Neural cell (in vitro differentiated cells): ENCODE measurements at regions not wholly inside any gene's neighbourhood (a gene's known extent, or its start where the extent isn't known, plus 50 kb on each side); places are given as distances from the start of the nearest gene placed in this dataset.

Experiments
- H2AFZ ChIP-seq: fragments of 200-600, 300-800 bp; sonication (generic), shearing (Covaris generic); 2 replicates; pipeline ENCODE4 v1.6.0; 2014; ENCODE audit warnings: low read depth, mild to moderate bottlenecking, antibody characterized with exemption, low read length, moderate library complexity
- H3F3A ChIP-seq: fragments of 200-600 bp; shearing (Covaris generic); 2 replicates; pipeline ENCODE4 v1.6.1; 2016; ENCODE audit warnings: mild to moderate bottlenecking, moderate library complexity, mixed read lengths, antibody characterized with exemption, low read length; ENCODE audit not compliant: insufficient read depth, poor library complexity, severe bottlenecking
- H3K27ac ChIP-seq: fragments of 200-600, 300-800 bp; sonication (generic), shearing (Covaris generic); 2 replicates; pipeline ENCODE4 v1.5.1; 2014; ENCODE audit warnings: mild to moderate bottlenecking, low read length, moderate library complexity
- H3K27me3 ChIP-seq: fragments of 300-800, 200-600 bp; sonication (generic), shearing (Covaris generic); 2 replicates; pipeline ENCODE4 v1.6.0; 2014; ENCODE audit warnings: mild to moderate bottlenecking, low read depth, low read length, moderate library complexity; ENCODE audit not compliant: insufficient read depth
- H3K36me3 ChIP-seq: fragments of 300-800, 200-600 bp; sonication (generic), shearing (Covaris generic); 2 replicates; pipeline ENCODE4 v1.5.1; 2014; ENCODE audit warnings: mild to moderate bottlenecking, antibody characterized with exemption, low read length, moderate library complexity; ENCODE audit not compliant: insufficient read depth
- H3K4me2 ChIP-seq: fragments of 300-800, 200-600 bp; sonication (generic), shearing (Covaris generic); 2 replicates; pipeline ENCODE4 v1.6.0; 2014; ENCODE audit warnings: mild to moderate bottlenecking, low read length
- H3K4me3 ChIP-seq: fragments of 300-800, 200-600 bp; sonication (generic), shearing (Covaris generic); 2 replicates; pipeline ENCODE4 v1.5.1; 2014; ENCODE audit warnings: mild to moderate bottlenecking, low read length, moderate library complexity
- H3K79me2 ChIP-seq: fragments of 200-600 bp; shearing (Covaris generic); replicated peaks from 2 replicates; pipeline ENCODE4 v1.6.0; 2014; ENCODE audit warnings: mild to moderate bottlenecking, low read length, moderate library complexity; ENCODE audit not compliant: insufficient read depth
- H3K9ac ChIP-seq: fragments of 300-800, 200-600 bp; sonication (generic), shearing (Covaris generic); 2 replicates; pipeline ENCODE4 v1.6.1; 2016; ENCODE audit warnings: mild to moderate bottlenecking, low read length, mixed read lengths
- H3K9me2 ChIP-seq: fragments of 200-600 bp; shearing (Covaris generic); 2 replicates; pipeline ENCODE4 v1.6.1; 2016; ENCODE audit warnings: mild to moderate bottlenecking, low read length, mixed read lengths; ENCODE audit not compliant: insufficient read depth
- H3K9me3 ChIP-seq: fragments of 200-600, 300-800 bp; sonication (generic), shearing (Covaris generic); 2 replicates; pipeline ENCODE4 v1.6.1; 2016; ENCODE audit warnings: mild to moderate bottlenecking, mixed run types, low read length, moderate library complexity, mixed read lengths
- H4K20me1 ChIP-seq: fragments of 200-600 bp; shearing (Covaris generic); 2 replicates; pipeline ENCODE4 v1.6.1; 2016; ENCODE audit warnings: mild to moderate bottlenecking, mixed run types; ENCODE audit not compliant: insufficient read depth
- EP300 ChIP-seq: fragments of 450-650 bp; conservative IDR thresholded peaks from 2 replicates; pipeline ENCODE4 v1.6.1; 2014; ENCODE audit warnings: antibody characterized with exemption, mild to moderate bottlenecking, moderate library complexity; ENCODE audit not compliant: poor library complexity, severe bottlenecking
- EZH2 ChIP-seq: fragments of 200-600, 300-800 bp; shearing (Covaris generic), sonication (generic); IDR thresholded peaks from 2 replicates; pipeline ENCODE4 v1.6.1; 2014; ENCODE audit warnings: antibody characterized with exemption, low read length, borderline replicate concordance, mild to moderate bottlenecking; ENCODE audit not compliant: insufficient read depth, poor library complexity, severe bottlenecking
- MXI1 ChIP-seq: fragments of 450-650 bp; conservative IDR thresholded peaks from 2 replicates; pipeline ENCODE4 v1.6.1; 2014; ENCODE audit warnings: antibody characterized with exemption, mild to moderate bottlenecking; ENCODE audit not compliant: poor library complexity, severe bottlenecking
- POLR2AphosphoS5 ChIP-seq: IDR thresholded peaks from 2 replicates; pipeline ENCODE4 v1.6.1; 2012
- RAD21 ChIP-seq: fragments of 450-650 bp; conservative IDR thresholded peaks from 2 replicates; pipeline ENCODE4 v1.6.1; 2014; ENCODE audit warnings: antibody characterized with exemption, mild to moderate bottlenecking, moderate library complexity
- SMC3 ChIP-seq: fragments of 450-650 bp; conservative IDR thresholded peaks from 2 replicates; pipeline ENCODE4 v1.6.1; 2014; ENCODE audit warnings: antibody characterized with exemption, mild to moderate bottlenecking, moderate library complexity; ENCODE audit not compliant: poor library complexity
- TAF1 ChIP-seq: IDR thresholded peaks from 2 replicates; pipeline ENCODE4 v1.6.1; 2012; ENCODE audit warnings: low read depth
- TF ChIP-seq, protein P1 (sequence below): IDR thresholded peaks from 2 replicates; pipeline ENCODE4 v1.6.1; 2012; ENCODE audit warnings: borderline replicate concordance
- TF ChIP-seq, protein P2 (sequence below): fragments of 450-650 bp; IDR thresholded peaks from 2 replicates; pipeline ENCODE4 v1.5.1; 2014; ENCODE audit warnings: antibody characterized with exemption, mild to moderate bottlenecking, moderate library complexity; ENCODE audit not compliant: poor library complexity, severe bottlenecking

DNA sequence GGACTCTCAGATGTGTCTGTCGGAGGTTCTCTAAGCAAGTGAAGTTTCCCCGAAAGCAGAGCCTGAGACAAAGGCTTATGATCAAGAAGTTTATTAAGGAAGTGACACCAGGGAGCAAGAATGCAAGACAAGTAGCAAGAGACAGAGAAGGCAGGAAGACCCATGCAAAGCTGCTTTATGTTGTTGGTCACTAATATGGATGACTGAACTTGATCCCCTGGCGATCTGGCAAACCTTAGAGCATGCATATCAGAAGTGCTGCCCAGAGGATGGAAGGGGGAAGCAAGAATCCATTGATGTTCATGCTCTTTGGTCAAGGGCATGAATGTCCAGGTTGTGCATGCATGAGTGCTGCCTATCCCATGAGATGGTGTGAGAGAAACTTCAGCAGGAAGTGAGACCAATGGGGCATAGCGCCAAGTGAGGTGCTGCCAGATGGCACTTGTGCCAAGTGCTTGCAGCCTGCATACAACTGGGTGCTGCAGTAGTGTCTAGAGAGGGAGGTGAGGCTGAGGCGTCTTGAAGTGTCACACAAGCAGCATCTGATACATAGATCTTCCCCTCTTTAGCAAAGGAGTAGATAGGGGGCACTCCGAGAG, 176.5 kb downstream of the SALL1 start:
- Histone ChIP-seq H3F3A (no peaks in the 10 kb centered on the region), H4K20me1 (no peaks in the 10 kb centered on the region), H3K4me2 (no peak overlapping the region), H3K9me3 (no peaks in the 10 kb centered on the region), H3K36me3 (no peaks in the 10 kb centered on the region), H3K79me2 (no peaks in the 10 kb centered on the region), H2AFZ (no peak overlapping the region), H3K27me3 (no peaks in the 10 kb centered on the region), H3K9ac (no peak overlapping the region), H3K27ac (no peak overlapping the region), H3K9me2 (no peaks in the 10 kb centered on the region), H3K4me3 (no peak overlapping the region)
- TF ChIP-seq TAF1 (no peak), MXI1 (no peak), SMC3 (no peak), EZH2 (no peak), RAD21 (no peak), EP300 (no peak), POLR2AphosphoS5 (no peak)
- TF ChIP-seq, protein P1, sequence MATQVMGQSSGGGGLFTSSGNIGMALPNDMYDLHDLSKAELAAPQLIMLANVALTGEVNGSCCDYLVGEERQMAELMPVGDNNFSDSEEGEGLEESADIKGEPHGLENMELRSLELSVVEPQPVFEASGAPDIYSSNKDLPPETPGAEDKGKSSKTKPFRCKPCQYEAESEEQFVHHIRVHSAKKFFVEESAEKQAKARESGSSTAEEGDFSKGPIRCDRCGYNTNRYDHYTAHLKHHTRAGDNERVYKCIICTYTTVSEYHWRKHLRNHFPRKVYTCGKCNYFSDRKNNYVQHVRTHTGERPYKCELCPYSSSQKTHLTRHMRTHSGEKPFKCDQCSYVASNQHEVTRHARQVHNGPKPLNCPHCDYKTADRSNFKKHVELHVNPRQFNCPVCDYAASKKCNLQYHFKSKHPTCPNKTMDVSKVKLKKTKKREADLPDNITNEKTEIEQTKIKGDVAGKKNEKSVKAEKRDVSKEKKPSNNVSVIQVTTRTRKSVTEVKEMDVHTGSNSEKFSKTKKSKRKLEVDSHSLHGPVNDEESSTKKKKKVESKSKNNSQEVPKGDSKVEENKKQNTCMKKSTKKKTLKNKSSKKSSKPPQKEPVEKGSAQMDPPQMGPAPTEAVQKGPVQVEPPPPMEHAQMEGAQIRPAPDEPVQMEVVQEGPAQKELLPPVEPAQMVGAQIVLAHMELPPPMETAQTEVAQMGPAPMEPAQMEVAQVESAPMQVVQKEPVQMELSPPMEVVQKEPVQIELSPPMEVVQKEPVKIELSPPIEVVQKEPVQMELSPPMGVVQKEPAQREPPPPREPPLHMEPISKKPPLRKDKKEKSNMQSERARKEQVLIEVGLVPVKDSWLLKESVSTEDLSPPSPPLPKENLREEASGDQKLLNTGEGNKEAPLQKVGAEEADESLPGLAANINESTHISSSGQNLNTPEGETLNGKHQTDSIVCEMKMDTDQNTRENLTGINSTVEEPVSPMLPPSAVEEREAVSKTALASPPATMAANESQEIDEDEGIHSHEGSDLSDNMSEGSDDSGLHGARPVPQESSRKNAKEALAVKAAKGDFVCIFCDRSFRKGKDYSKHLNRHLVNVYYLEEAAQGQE, result no peak
- TF ChIP-seq, protein P2, sequence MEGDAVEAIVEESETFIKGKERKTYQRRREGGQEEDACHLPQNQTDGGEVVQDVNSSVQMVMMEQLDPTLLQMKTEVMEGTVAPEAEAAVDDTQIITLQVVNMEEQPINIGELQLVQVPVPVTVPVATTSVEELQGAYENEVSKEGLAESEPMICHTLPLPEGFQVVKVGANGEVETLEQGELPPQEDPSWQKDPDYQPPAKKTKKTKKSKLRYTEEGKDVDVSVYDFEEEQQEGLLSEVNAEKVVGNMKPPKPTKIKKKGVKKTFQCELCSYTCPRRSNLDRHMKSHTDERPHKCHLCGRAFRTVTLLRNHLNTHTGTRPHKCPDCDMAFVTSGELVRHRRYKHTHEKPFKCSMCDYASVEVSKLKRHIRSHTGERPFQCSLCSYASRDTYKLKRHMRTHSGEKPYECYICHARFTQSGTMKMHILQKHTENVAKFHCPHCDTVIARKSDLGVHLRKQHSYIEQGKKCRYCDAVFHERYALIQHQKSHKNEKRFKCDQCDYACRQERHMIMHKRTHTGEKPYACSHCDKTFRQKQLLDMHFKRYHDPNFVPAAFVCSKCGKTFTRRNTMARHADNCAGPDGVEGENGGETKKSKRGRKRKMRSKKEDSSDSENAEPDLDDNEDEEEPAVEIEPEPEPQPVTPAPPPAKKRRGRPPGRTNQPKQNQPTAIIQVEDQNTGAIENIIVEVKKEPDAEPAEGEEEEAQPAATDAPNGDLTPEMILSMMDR, result no peak

DNA sequence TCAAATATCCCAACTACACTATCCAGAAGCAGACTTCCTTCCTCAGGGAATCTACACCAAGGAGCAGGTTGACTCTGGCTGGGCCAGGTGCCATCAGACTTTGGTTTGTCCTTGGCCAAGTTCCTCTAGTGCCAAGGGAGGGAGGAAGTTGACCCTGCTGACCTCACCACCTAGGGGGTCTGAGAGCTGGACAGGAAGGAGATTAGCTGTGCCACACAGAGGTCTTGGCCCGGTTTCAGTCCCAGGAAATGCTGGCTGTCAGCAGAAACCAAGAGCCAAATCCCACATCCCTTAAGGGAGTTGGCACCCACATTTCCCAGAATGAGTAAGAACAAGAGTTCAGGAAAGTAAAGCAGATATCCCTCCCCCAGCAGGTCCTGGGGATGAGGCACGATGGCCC, 178.2 kb downstream of the SALL1 start:
- Histone ChIP-seq H3K27me3 (no peaks in the 10 kb centered on the region), H3K9me3 (no peaks in the 10 kb centered on the region), H2AFZ (no peak overlapping the region), H4K20me1 (no peaks in the 10 kb centered on the region), H3K4me2 (no peak overlapping the region), H3K36me3 (no peaks in the 10 kb centered on the region), H3K9ac (no peak overlapping the region), H3K9me2 (no peaks in the 10 kb centered on the region), H3F3A (no peaks in the 10 kb centered on the region), H3K4me3 (no peak overlapping the region), H3K27ac (no peak overlapping the region), H3K79me2 (no peaks in the 10 kb centered on the region)
- TF ChIP-seq, protein P1, result no peak
- TF ChIP-seq, protein P2, result no peak
- no peak for TF ChIP-seq MXI1
- no peak for TF ChIP-seq SMC3
- no peak for TF ChIP-seq POLR2AphosphoS5
- no peak for TF ChIP-seq EP300
- TF ChIP-seq RAD21, result no peak
- TF ChIP-seq TAF1, result no peak
